ENCODE measurements at regions not wholly inside any gene's neighbourhood (a gene's known extent, or its start where the extent isn't known, plus 50 kb on each side); places are given as distances from the start of the nearest gene placed in this dataset.

DNA sequence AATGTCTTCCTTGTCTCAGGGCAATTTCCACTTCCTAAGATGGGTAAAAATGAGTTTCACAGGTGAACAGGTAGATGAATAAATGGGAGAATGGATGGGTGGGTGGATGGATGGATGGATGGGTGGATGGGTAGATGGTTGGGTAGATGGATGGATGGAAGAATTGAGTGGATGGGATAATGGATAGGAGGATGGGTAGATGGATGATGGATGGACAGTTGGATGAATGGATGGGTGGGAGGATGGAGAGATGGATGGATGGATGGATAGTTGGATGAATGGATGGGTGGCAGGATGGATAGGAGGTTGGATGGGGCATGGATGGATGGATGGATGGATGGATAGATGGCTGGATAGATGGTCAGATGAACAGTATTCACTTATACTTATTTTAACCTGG, 90.9 kb downstream of the LRRC30 start:
- no peak overlapping the region for H3K9ac ChIP-seq (ENCODE audit: low read depth, low read length)
- no peaks in the 10 kb centered on the region for H3K27me3 ChIP-seq (ENCODE audit: control insufficient read depth, insufficient read depth, low read length)
- H3K9me3 ChIP-seq (replicated peaks; ENCODE audit: low read length): no peaks in the 10 kb centered on the region
- no peak overlapping the region for H3K4me2 ChIP-seq (ENCODE audit: low read length)
- no peak overlapping the region for H3K4me3 ChIP-seq (ENCODE audit: low read length)
- no peaks in the 10 kb centered on the region for H3K36me3 ChIP-seq (ENCODE audit: insufficient read depth, low read length)
- H3K4me1 ChIP-seq (ENCODE audit: control insufficient read depth, insufficient read depth, low read length): no peaks in the 10 kb centered on the region

GRCh38 chr18:7322817-7323485, 92.1 kb downstream of the LRRC30 start:
- Histone ChIP-seq H3K9me3 (replicated peaks; ENCODE audit: low read length) (no peaks in the 10 kb centered on the region), H3K4me3 (ENCODE audit: low read length) (no peak overlapping the region), H3K36me3 (ENCODE audit: insufficient read depth, low read length) (no peaks in the 10 kb centered on the region), H3K4me1 (ENCODE audit: control insufficient read depth, insufficient read depth, low read length) (no peaks in the 10 kb centered on the region), H3K9ac (ENCODE audit: low read depth, low read length) (no peak overlapping the region), H3K4me2 (ENCODE audit: low read length) (no peak overlapping the region), H3K27me3 (ENCODE audit: control insufficient read depth, insufficient read depth, low read length) (no peaks in the 10 kb centered on the region)

- Histone ChIP-seq H3K36me3 (ENCODE audit: insufficient read depth, low read length) (no peaks in the 10 kb centered on the region), H3K4me3 (ENCODE audit: low read length) (no peak overlapping the region), H3K4me1 (ENCODE audit: control insufficient read depth, insufficient read depth, low read length) (no peaks in the 10 kb centered on the region), H3K9ac (ENCODE audit: low read depth, low read length) (no peak overlapping the region), H3K27me3 (ENCODE audit: control insufficient read depth, insufficient read depth, low read length) (no peaks in the 10 kb centered on the region), H3K4me2 (ENCODE audit: low read length) (no peak overlapping the region), H3K9me3 (replicated peaks; ENCODE audit: low read length) (no peaks in the 10 kb centered on the region)
Observed at GRCh38 chr18:7325126-7325430, 94.2 kb downstream of the LRRC30 start.

GRCh38 chr18:7329016-7329415, 98.1 kb downstream of the LRRC30 start:
- no peaks in the 10 kb centered on the region for H3K4me1 ChIP-seq (ENCODE audit: control insufficient read depth, insufficient read depth, low read length)

DNA sequence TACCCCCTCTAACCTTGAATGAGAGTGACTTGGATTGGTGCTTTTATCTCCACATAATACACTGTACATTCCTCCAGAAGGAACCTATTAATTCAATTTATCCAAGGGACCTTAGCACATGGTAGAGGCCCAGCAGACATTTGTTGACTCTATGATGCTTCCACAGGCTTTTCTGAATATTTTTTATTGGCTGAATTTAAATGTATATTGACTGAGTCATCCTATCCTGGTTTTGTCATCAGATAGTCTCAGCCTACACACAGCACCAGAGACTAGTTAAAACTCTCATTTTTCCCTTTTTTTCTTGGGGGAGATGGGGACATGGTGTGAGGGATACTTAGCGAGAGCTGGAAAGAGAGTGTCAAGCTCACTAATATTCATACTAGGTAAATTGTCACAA, 101.6 kb downstream of the LRRC30 start:
- no peaks in the 10 kb centered on the region for H3K4me1 ChIP-seq (ENCODE audit: control insufficient read depth, insufficient read depth, low read length)
- no peaks in the 10 kb centered on the region for H3K36me3 ChIP-seq (ENCODE audit: insufficient read depth, low read length)
- H3K4me3 ChIP-seq (ENCODE audit: low read length): no peak overlapping the region
- H3K9me3 ChIP-seq (replicated peaks; ENCODE audit: low read length): no peaks in the 10 kb centered on the region
- H3K27me3 ChIP-seq (ENCODE audit: control insufficient read depth, insufficient read depth, low read length): no peaks in the 10 kb centered on the region
- no peak overlapping the region for H3K4me2 ChIP-seq (ENCODE audit: low read length)
- H3K9ac ChIP-seq (ENCODE audit: low read depth, low read length): no peak overlapping the region

More at GRCh38 chr18:7329016-7329415, 98.1 kb downstream of the LRRC30 start:
- no peaks in the 10 kb centered on the region for H3K36me3 ChIP-seq (ENCODE audit: insufficient read depth, low read length)
- no peak overlapping the region for H3K9ac ChIP-seq (ENCODE audit: low read depth, low read length)
- H3K4me3 ChIP-seq (ENCODE audit: low read length): no peak overlapping the region
- H3K27me3 ChIP-seq (ENCODE audit: control insufficient read depth, insufficient read depth, low read length): no peaks in the 10 kb centered on the region
- no peaks in the 10 kb centered on the region for H3K9me3 ChIP-seq (replicated peaks; ENCODE audit: low read length)
- no peak overlapping the region for H3K4me2 ChIP-seq (ENCODE audit: low read length)

DNA sequence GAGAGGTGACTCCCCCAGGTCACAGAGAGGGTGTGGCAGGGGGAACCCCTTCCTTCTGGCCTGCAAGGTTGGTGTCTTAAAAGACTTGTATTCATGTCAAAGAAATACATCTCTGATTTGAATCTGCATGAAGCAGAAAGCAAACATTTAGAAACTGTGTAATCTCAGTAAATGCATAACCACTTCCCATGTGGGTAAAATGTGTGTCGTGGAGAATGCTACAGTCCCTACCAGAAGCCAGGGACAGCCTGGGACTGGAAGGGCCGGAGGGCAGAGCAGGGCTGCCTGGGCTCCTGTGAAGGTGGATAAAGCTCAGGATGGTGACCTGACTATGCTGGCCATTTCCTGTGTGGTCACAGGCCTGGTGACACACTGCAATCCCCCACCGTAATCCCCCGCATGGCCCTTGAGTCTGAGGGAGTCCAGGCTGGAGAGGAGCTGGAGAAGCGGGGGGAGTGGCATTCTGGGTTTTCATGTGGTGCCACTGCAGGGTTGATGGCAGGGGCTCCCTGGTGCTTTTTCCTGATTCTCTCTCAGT, 102.2 kb downstream of the LRRC30 start:
- Histone ChIP-seq H3K9me3 (replicated peaks; ENCODE audit: low read length) (no peaks in the 10 kb centered on the region), H3K27me3 (ENCODE audit: control insufficient read depth, insufficient read depth, low read length) (no peaks in the 10 kb centered on the region), H3K4me2 (ENCODE audit: low read length) (no peak overlapping the region), H3K4me1 (ENCODE audit: control insufficient read depth, insufficient read depth, low read length) (no peaks in the 10 kb centered on the region), H3K9ac (ENCODE audit: low read depth, low read length) (no peak overlapping the region), H3K36me3 (ENCODE audit: insufficient read depth, low read length) (no peaks in the 10 kb centered on the region), H3K4me3 (ENCODE audit: low read length) (no peak overlapping the region)

DNA sequence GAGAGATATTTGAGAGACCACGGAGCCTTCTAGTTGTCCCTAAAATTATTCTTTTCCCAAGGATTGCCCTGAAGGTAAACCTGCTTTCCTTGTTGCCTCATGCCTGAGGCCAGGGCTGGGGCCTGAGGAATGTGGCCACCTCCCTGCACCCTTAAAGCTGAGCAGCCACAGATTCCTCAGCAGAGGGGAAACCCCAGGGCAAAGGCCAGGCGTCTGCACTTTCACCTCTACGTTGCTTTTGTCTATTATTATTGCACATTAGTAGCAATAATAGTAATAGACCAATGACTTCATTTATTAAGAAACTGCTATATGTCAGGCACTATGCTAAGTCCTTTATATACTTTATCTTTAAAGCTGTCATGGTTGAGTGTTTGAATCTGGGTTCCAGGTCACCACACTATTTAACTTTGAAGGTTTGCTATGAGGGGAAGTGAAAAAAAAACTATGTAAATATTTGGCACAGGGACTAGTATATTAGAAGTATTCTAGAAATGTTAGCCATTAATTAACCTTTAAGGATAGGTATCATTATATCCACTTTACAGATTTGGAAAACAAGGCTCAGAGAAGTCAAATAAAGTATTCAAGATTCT, 104.2 kb downstream of the LRRC30 start:
- H3K27me3 ChIP-seq (ENCODE audit: control insufficient read depth, insufficient read depth, low read length): no peaks in the 10 kb centered on the region
- H3K4me2 ChIP-seq (ENCODE audit: low read length): no peak overlapping the region
- no peaks in the 10 kb centered on the region for H3K4me1 ChIP-seq (ENCODE audit: control insufficient read depth, insufficient read depth, low read length)
- no peaks in the 10 kb centered on the region for H3K36me3 ChIP-seq (ENCODE audit: insufficient read depth, low read length)
- H3K4me3 ChIP-seq (ENCODE audit: low read length): no peak overlapping the region
- no peaks in the 10 kb centered on the region for H3K9me3 ChIP-seq (replicated peaks; ENCODE audit: low read length)
- no peak overlapping the region for H3K9ac ChIP-seq (ENCODE audit: low read depth, low read length)

DNA sequence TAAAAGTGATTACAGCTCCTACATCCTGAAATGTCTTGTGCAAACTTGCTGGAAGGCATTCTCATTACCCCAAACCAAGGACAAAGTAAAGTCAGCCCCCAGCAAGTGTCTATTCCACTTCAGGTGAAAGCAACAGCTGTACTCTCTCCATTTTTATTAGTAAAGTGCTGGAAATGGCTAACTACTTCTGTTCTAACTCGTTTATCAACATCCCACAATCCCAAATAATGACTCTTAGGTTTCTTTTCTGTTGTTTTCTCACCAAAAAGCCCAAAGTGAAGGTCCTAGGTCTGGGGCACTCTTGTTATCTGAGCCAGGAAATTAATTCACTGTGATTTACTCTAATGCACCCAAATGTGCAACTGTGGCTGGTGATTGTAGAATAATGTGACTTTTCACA, 105.7 kb downstream of the LRRC30 start:
- Histone ChIP-seq H3K9ac (ENCODE audit: low read depth, low read length) (no peak overlapping the region), H3K4me1 (ENCODE audit: control insufficient read depth, insufficient read depth, low read length) (no peaks in the 10 kb centered on the region), H3K4me2 (ENCODE audit: low read length) (no peak overlapping the region), H3K36me3 (ENCODE audit: insufficient read depth, low read length) (no peaks in the 10 kb centered on the region), H3K9me3 (replicated peaks; ENCODE audit: low read length) (no peaks in the 10 kb centered on the region), H3K4me3 (ENCODE audit: low read length) (no peak overlapping the region), H3K27me3 (ENCODE audit: control insufficient read depth, insufficient read depth, low read length) (no peaks in the 10 kb centered on the region)

- no peaks in the 10 kb centered on the region for H3K4me1 ChIP-seq (ENCODE audit: control insufficient read depth, insufficient read depth, low read length)
- no peaks in the 10 kb centered on the region for H3K27me3 ChIP-seq (ENCODE audit: control insufficient read depth, insufficient read depth, low read length)
Observed at GRCh38 chr18:7338846-7339245, 108.0 kb downstream of the LRRC30 start.

GRCh38 chr18:7341581-7342337, 110.9 kb downstream of the LRRC30 start:
- H3K9ac ChIP-seq (ENCODE audit: low read depth, low read length): no peak overlapping the region
- H3K9me3 ChIP-seq (replicated peaks; ENCODE audit: low read length): no peaks in the 10 kb centered on the region
- H3K36me3 ChIP-seq (ENCODE audit: insufficient read depth, low read length): no peaks in the 10 kb centered on the region
- H3K4me1 ChIP-seq (ENCODE audit: control insufficient read depth, insufficient read depth, low read length): no peaks in the 10 kb centered on the region
- no peak overlapping the region for H3K4me2 ChIP-seq (ENCODE audit: low read length)
- no peaks in the 10 kb centered on the region for H3K27me3 ChIP-seq (ENCODE audit: control insufficient read depth, insufficient read depth, low read length)
- H3K4me3 ChIP-seq (ENCODE audit: low read length): no peak overlapping the region

More at GRCh38 chr18:7338846-7339245, 108.0 kb downstream of the LRRC30 start:
- Histone ChIP-seq H3K4me3 (ENCODE audit: low read length) (no peak overlapping the region), H3K4me2 (ENCODE audit: low read length) (no peak overlapping the region), H3K9me3 (replicated peaks; ENCODE audit: low read length) (no peaks in the 10 kb centered on the region), H3K9ac (ENCODE audit: low read depth, low read length) (no peak overlapping the region), H3K36me3 (ENCODE audit: insufficient read depth, low read length) (no peaks in the 10 kb centered on the region)

- H3K4me1 ChIP-seq (ENCODE audit: control insufficient read depth, insufficient read depth, low read length): no peaks in the 10 kb centered on the region
- H3K36me3 ChIP-seq (ENCODE audit: insufficient read depth, low read length): no peaks in the 10 kb centered on the region
Observed at GRCh38 chr18:7349181-7349837, 118.4 kb downstream of the LRRC30 start.

More at GRCh38 chr18:7349181-7349837, 118.4 kb downstream of the LRRC30 start:
- Histone ChIP-seq H3K9ac (ENCODE audit: low read depth, low read length) (no peak overlapping the region), H3K9me3 (replicated peaks; ENCODE audit: low read length) (no peaks in the 10 kb centered on the region), H3K4me3 (ENCODE audit: low read length) (no peak overlapping the region), H3K27me3 (ENCODE audit: control insufficient read depth, insufficient read depth, low read length) (no peaks in the 10 kb centered on the region), H3K4me2 (ENCODE audit: low read length) (no peak overlapping the region)

All from skeletal muscle satellite cell (primary cell).